Ishikawa (cell line): ENCODE measurements at regions not wholly inside any gene's neighbourhood (a gene's known extent, or its start where the extent isn't known, plus 50 kb on each side); places are given as distances from the start of the nearest gene placed in this dataset.

Experiments used
- CEBPB ChIP-seq: IDR thresholded peaks from 2 replicates; pipeline ENCODE4 v1.6.1; 2012
- CREB1 ChIP-seq: IDR thresholded peaks from 2 replicates; pipeline ENCODE4 v1.6.1; 2012; ENCODE audit warnings: low read depth
- EGR1 ChIP-seq: IDR thresholded peaks from 2 replicates; pipeline ENCODE4 v1.6.1; 2012
- EP300 ChIP-seq: IDR thresholded peaks from 2 replicates; pipeline ENCODE4 v1.6.1; 2012; ENCODE audit warnings: borderline replicate concordance
- FOXM1 ChIP-seq: IDR thresholded peaks from 2 replicates; pipeline ENCODE4 v1.6.1; 2012; ENCODE audit warnings: low read depth, borderline replicate concordance
- MAX ChIP-seq: IDR thresholded peaks from 2 replicates; pipeline ENCODE4 v1.6.1; 2012
- NFIC ChIP-seq: IDR thresholded peaks from 2 replicates; pipeline ENCODE4 v1.6.1; 2012
- RAD21 ChIP-seq: IDR thresholded peaks from 2 replicates; pipeline ENCODE4 v1.6.1; 2012; ENCODE audit warnings: low read depth
- TAF1 ChIP-seq: IDR thresholded peaks from 2 replicates; pipeline ENCODE4 v1.6.1; 2012; ENCODE audit warnings: low read depth, mild to moderate bottlenecking
- TCF12 ChIP-seq: IDR thresholded peaks from 2 replicates; pipeline ENCODE4 v1.6.1; 2012; ENCODE audit warnings: low read depth
- TEAD4 ChIP-seq: IDR thresholded peaks from 2 replicates; pipeline ENCODE4 v1.6.1; 2012
- YY1 ChIP-seq: IDR thresholded peaks from 2 replicates; pipeline ENCODE4 v1.6.1; 2012; ENCODE audit warnings: low read depth
- ZBTB7A ChIP-seq: IDR thresholded peaks from 2 replicates; pipeline ENCODE4 v1.6.1; 2012; ENCODE audit warnings: low read depth
- TF ChIP-seq, protein P1 (sequence below): IDR thresholded peaks from 2 replicates; pipeline ENCODE4 v1.6.1; 2012
- TF ChIP-seq, protein P2 (sequence below): IDR thresholded peaks from 2 replicates; pipeline ENCODE4 v1.6.1; 2012; ENCODE audit warnings: low read depth, mild to moderate bottlenecking

GRCh38 chr2:204156456-204156855 is 219.9 kb downstream of the ICOS start:
- no peak for TF ChIP-seq CEBPB
- no peak for TF ChIP-seq NFIC
- TF ChIP-seq, protein P1, sequence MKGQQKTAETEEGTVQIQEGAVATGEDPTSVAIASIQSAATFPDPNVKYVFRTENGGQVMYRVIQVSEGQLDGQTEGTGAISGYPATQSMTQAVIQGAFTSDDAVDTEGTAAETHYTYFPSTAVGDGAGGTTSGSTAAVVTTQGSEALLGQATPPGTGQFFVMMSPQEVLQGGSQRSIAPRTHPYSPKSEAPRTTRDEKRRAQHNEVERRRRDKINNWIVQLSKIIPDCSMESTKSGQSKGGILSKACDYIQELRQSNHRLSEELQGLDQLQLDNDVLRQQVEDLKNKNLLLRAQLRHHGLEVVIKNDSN = no peak
- no peak for TF ChIP-seq MAX
- no peak for TF ChIP-seq ZBTB7A
- no peak for TF ChIP-seq EGR1
- TF ChIP-seq TEAD4 = no peak
- no peak for TF ChIP-seq FOXM1
- no peak for TF ChIP-seq CREB1
- no peak for TF ChIP-seq RAD21
- TF ChIP-seq, protein P2, sequence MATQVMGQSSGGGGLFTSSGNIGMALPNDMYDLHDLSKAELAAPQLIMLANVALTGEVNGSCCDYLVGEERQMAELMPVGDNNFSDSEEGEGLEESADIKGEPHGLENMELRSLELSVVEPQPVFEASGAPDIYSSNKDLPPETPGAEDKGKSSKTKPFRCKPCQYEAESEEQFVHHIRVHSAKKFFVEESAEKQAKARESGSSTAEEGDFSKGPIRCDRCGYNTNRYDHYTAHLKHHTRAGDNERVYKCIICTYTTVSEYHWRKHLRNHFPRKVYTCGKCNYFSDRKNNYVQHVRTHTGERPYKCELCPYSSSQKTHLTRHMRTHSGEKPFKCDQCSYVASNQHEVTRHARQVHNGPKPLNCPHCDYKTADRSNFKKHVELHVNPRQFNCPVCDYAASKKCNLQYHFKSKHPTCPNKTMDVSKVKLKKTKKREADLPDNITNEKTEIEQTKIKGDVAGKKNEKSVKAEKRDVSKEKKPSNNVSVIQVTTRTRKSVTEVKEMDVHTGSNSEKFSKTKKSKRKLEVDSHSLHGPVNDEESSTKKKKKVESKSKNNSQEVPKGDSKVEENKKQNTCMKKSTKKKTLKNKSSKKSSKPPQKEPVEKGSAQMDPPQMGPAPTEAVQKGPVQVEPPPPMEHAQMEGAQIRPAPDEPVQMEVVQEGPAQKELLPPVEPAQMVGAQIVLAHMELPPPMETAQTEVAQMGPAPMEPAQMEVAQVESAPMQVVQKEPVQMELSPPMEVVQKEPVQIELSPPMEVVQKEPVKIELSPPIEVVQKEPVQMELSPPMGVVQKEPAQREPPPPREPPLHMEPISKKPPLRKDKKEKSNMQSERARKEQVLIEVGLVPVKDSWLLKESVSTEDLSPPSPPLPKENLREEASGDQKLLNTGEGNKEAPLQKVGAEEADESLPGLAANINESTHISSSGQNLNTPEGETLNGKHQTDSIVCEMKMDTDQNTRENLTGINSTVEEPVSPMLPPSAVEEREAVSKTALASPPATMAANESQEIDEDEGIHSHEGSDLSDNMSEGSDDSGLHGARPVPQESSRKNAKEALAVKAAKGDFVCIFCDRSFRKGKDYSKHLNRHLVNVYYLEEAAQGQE = no peak
- no peak for TF ChIP-seq TCF12
- no peak for TF ChIP-seq EP300
- no peak for TF ChIP-seq YY1
- no peak for TF ChIP-seq TAF1

DNA sequence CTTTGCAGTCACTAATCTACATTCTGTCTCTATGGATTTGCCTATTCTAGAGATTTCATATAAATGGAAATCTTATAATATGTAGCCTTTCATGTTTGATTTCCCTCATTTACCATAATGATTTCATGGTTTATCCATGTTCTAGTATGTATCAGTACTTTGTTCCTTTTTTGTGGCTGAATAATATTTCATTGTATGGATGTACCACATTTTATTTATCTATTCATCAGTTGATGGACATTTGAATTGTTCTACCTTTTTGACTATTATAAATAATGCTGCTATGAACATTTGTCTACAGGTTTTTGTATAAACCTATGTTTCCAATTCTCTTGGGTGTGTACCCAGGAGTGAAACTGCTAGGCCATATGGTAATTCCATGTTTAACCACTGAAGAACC is 221.1 kb downstream of the ICOS start:
- TF ChIP-seq EGR1 = no peak
- TF ChIP-seq FOXM1 = no peak
- TF ChIP-seq, protein P1 = no peak
- no peak for TF ChIP-seq MAX
- TF ChIP-seq NFIC = no peak
- TF ChIP-seq TAF1 = no peak
- TF ChIP-seq CEBPB = no peak
- TF ChIP-seq, protein P2 = no peak
- TF ChIP-seq TEAD4 = no peak
- TF ChIP-seq YY1 = no peak
- TF ChIP-seq ZBTB7A = no peak
- TF ChIP-seq TCF12 = no peak
- TF ChIP-seq CREB1 = no peak

GRCh38 chr2:204159526-204159925 is 223.0 kb downstream of the ICOS start:
- TF ChIP-seq, protein P1 = no peak
- TF ChIP-seq CEBPB (no peak), NFIC (no peak), MAX (no peak), RAD21 (no peak), TAF1 (no peak), EGR1 (no peak), TEAD4 (no peak), ZBTB7A (no peak), EP300 (no peak), FOXM1 (no peak), TCF12 (no peak), CREB1 (no peak)
- TF ChIP-seq, protein P2 = no peak

DNA sequence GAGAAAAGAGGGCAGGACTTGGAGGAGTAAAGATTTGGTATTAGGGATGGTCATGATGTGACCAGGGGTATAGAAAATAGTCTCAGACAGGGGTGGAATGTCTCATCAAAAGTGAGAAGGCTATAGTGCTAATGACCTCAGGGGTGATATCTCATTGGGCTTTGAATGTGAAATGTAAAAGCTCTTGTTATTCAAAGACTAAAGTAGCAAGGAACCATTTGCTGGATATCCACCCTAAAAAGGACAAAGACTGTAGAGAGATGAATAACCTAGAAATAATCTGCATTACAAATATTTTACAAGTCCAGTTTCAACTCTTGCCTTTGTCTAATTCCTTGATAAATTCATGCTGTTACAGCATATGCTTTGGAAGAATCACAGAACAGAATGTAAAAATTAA is 224.4 kb downstream of the ICOS start:
- TF ChIP-seq, protein P2 = no peak
- no peak for TF ChIP-seq NFIC
- TF ChIP-seq CREB1 = no peak
- TF ChIP-seq RAD21 = no peak
- no peak for TF ChIP-seq TEAD4
